ENCODE measurements at regions not wholly inside any gene's neighbourhood (a gene's known extent, or its start where the extent isn't known, plus 50 kb on each side); places are given as distances from the start of the nearest gene placed in this dataset.

DNA sequence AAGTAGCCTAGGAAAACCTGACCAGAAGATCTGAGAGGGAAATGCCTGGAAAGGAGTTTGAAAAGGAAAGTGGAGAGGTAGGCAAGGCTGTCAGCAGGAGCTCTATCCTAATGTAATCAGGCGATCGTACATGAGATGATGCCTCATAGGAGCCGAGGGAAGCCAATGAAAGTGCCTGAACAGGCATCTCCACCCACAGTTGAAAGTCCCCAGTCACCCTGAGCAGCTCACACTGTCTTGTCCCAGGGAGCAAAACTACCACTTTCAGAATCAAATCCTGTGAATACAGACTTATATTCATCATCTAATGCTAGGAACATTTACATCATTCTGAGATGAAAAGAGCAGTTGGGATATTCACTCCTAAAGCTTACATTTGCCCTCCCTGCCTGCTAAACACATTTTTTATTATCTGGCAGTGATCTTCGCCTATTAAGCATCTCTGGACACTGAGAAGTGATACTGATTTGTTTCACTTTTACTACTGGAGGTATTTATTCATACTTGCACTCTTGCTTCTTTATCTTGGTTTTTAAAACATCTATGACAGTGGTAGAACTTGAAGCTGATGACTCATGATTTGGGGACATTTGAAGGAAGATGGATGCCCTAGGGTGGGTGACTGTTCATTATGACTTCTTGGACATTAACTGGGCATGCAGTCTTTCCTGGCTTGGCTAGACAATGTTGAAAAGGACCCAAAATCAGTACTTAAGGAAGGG, 221.6 kb downstream of the SEC16B start:
- TF ChIP-seq, protein P1, sequence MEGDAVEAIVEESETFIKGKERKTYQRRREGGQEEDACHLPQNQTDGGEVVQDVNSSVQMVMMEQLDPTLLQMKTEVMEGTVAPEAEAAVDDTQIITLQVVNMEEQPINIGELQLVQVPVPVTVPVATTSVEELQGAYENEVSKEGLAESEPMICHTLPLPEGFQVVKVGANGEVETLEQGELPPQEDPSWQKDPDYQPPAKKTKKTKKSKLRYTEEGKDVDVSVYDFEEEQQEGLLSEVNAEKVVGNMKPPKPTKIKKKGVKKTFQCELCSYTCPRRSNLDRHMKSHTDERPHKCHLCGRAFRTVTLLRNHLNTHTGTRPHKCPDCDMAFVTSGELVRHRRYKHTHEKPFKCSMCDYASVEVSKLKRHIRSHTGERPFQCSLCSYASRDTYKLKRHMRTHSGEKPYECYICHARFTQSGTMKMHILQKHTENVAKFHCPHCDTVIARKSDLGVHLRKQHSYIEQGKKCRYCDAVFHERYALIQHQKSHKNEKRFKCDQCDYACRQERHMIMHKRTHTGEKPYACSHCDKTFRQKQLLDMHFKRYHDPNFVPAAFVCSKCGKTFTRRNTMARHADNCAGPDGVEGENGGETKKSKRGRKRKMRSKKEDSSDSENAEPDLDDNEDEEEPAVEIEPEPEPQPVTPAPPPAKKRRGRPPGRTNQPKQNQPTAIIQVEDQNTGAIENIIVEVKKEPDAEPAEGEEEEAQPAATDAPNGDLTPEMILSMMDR (conservative IDR thresholded peaks at IDR 0.05; ENCODE audit: low read depth, low read length): no peak
- H2AFZ ChIP-seq (ENCODE audit: low read depth): no peak overlapping the region
- H4K20me1 ChIP-seq (ENCODE audit: insufficient read depth): no peaks in the 10 kb centered on the region
- no peak overlapping the region for H3K4me3 ChIP-seq (IDR thresholded peaks at IDR 0.05; ENCODE audit: insufficient read depth, low read depth, low read length)
- no peak overlapping the region for H3K4me2 ChIP-seq
- no peaks in the 10 kb centered on the region for H3K4me1 ChIP-seq (ENCODE audit: low read depth, poor library complexity, severe bottlenecking)
- H3K9ac ChIP-seq: no peak overlapping the region
- H3K27me3 ChIP-seq (ENCODE audit: insufficient read depth, low read depth): no peaks in the 10 kb centered on the region
- no peaks in the 10 kb centered on the region for H3K79me2 ChIP-seq (ENCODE audit: insufficient read depth, low read depth)
- no peak overlapping the region for H3K27ac ChIP-seq
- H3K36me3 ChIP-seq (ENCODE audit: insufficient read depth): no peaks in the 10 kb centered on the region

DNA sequence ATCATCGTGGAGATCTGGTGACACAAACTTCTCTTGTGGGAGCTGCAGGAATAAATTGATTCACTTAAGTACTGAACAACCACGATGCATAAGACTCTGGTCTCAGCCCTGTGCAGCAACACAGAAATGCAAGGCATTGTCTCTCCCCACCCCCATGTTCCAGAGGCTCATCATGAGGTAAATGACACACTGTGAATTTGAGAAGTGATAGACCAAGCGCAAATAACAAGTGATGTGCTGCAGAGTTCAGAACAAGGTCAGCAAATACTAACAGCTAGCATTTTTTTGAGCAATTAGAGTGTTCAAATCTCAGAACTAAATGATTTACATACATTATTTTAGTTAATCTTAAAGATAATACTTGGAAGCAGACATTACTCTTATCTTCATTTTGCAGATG, 223.7 kb downstream of the SEC16B start:
- Histone ChIP-seq H2AFZ (ENCODE audit: low read depth) (no peak overlapping the region), H3K4me3 (IDR thresholded peaks at IDR 0.05; ENCODE audit: insufficient read depth, low read depth, low read length) (no peak overlapping the region), H3K27me3 (ENCODE audit: insufficient read depth, low read depth) (no peaks in the 10 kb centered on the region), H3K79me2 (ENCODE audit: insufficient read depth, low read depth) (no peaks in the 10 kb centered on the region), H3K9ac (no peak overlapping the region), H4K20me1 (ENCODE audit: insufficient read depth) (no peaks in the 10 kb centered on the region), H3K4me2 (no peak overlapping the region), H3K4me1 (ENCODE audit: low read depth, poor library complexity, severe bottlenecking) (no peaks in the 10 kb centered on the region), H3K36me3 (ENCODE audit: insufficient read depth) (no peaks in the 10 kb centered on the region), H3K27ac (no peak overlapping the region)
- TF ChIP-seq, protein P1 (conservative IDR thresholded peaks at IDR 0.05; ENCODE audit: low read depth, low read length): no peak

DNA sequence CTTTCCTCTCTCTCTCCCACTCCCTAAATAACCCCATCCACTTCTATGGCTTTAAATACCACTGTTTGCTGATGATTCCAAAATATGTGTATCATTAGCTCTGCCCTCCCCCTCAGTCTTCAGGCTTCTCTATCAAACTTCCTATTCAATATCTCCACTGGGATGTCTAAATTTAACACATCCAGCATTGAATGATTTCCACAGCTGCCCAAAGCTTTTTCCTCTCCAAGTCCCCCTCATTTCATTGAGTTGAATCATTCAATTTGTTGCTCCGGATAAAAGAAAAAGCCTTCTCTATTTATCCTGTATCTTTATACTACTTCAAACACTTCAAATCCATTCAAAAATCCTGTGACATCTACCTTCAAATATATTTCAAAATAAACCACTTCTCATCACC, 225.0 kb downstream of the SEC16B start:
- Histone ChIP-seq H3K27me3 (ENCODE audit: insufficient read depth, low read depth) (no peaks in the 10 kb centered on the region), H3K4me3 (IDR thresholded peaks at IDR 0.05; ENCODE audit: insufficient read depth, low read depth, low read length) (no peak overlapping the region), H4K20me1 (ENCODE audit: insufficient read depth) (no peaks in the 10 kb centered on the region), H3K36me3 (ENCODE audit: insufficient read depth) (no peaks in the 10 kb centered on the region), H3K9ac (no peak overlapping the region), H3K79me2 (ENCODE audit: insufficient read depth, low read depth) (no peaks in the 10 kb centered on the region), H3K4me1 (ENCODE audit: low read depth, poor library complexity, severe bottlenecking) (no peaks in the 10 kb centered on the region), H3K4me2 (no peak overlapping the region), H3K27ac (no peak overlapping the region), H2AFZ (ENCODE audit: low read depth) (no peak overlapping the region)
- TF ChIP-seq, protein P1 (conservative IDR thresholded peaks at IDR 0.05; ENCODE audit: low read depth, low read length): no peak

DNA sequence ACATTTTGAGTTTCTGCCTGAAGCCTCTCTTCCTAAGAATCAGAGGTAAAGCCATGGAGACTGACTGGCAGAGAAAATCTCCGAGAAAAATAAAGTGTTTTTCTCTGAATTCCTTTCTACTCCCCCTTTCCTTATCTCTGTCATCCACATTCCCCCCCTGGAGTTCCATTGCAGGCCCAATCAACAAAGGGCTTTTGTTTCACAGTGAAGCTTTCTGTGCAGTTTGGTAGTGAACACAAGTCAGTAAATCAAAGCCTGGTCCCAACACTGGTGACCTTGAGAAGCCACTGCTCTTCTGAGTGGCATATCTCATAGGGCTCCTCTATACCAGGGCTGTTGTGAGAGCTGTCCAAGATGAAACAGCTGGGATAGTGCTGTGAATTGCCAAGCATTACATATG, 228.4 kb downstream of the SEC16B start:
- Histone ChIP-seq H3K4me2 (no peak overlapping the region), H3K27me3 (ENCODE audit: insufficient read depth, low read depth) (no peaks in the 10 kb centered on the region), H3K9ac (no peak overlapping the region), H3K4me3 (IDR thresholded peaks at IDR 0.05; ENCODE audit: insufficient read depth, low read depth, low read length) (no peak overlapping the region), H3K27ac (no peak overlapping the region), H3K79me2 (ENCODE audit: insufficient read depth, low read depth) (no peaks in the 10 kb centered on the region), H3K36me3 (ENCODE audit: insufficient read depth) (no peaks in the 10 kb centered on the region), H3K4me1 (ENCODE audit: low read depth, poor library complexity, severe bottlenecking) (no peaks in the 10 kb centered on the region), H2AFZ (ENCODE audit: low read depth) (no peak overlapping the region), H4K20me1 (ENCODE audit: insufficient read depth) (no peaks in the 10 kb centered on the region)
- TF ChIP-seq, protein P1 (conservative IDR thresholded peaks at IDR 0.05; ENCODE audit: low read depth, low read length): no peak
